ENCODE measurements at regions not wholly inside any gene's neighbourhood (a gene's known extent, or its start where the extent isn't known, plus 50 kb on each side); places are given as distances from the start of the nearest gene placed in this dataset.

GRCh38 chr14:87579036-87579435 lies 413.9 kb downstream of the GALC start:
- no peak for TF ChIP-seq CTCF (conservative IDR thresholded peaks at IDR 0.05)
- no peak for TF ChIP-seq ZFX (IDR thresholded peaks at IDR 0.05)

Measured in C4-2B (cell line).